ENCODE measurements at regions not wholly inside any gene's neighbourhood (a gene's known extent, or its start where the extent isn't known, plus 50 kb on each side); places are given as distances from the start of the nearest gene placed in this dataset.
"Not testable (repeated sequence)": the region's sequence is repeated elsewhere in the genome, so short reads cannot be mapped to it uniquely, and the experiment has no call there.

DNA sequence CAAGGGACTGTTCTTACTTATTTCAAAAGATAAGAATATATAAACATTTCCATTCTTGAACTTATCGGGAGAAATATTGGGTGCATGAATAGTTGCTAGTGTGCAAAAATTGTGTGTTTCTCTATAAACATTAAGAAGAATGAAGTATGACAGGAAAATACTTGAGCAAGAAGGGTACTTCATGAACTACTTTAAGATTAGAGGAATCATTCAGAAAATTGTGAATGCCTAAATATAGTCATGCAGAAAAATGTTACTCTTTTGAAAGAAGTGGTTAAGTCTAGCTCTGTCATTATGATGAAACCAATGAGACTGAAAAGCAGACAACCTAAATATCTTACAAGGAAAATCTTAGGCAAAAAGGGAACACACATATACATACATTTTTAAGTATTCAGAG, 207.8 kb upstream of the PCDH18 start:
- DNase-seq (ENCODE audit: low read depth in 2 of 2): no peak

GRCh38 chr4:137739391-137739790, 207.1 kb upstream of the PCDH18 start:
- no peak for DNase-seq (ENCODE audit: low read depth in 2 of 2)

DNA sequence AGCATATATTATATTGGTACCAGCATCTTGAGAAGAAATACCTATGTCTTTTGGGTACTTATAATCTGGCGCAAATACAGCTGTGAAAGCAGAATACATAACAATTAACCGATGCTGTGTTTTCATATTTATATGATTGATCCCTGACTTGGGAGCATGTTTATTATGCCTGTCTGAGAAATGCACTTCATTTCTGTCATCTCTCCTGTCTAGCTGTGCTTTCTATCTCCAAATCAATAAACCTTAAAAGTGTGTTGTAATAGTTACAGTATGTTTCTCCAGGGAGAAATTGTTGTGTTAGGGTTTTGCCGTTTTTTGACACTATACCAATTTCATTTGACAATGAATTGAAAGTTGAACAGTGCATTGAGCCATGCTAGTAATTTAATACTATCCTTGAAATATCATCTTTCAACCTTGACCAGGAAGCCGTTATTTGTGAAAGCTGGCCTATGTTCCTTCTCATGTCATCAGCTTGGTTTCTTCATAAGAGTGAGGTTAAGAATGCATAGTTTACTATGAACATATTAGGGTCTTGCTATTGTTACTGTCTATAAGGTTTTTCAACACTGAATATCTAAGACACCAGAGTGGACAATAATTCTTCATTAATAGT, 206.2 kb upstream of the PCDH18 start:
- no peak for DNase-seq (ENCODE audit: low read depth in 2 of 2)

GRCh38 chr4:137735561-137736104, 203.3 kb upstream of the PCDH18 start:
- DNase-seq (ENCODE audit: low read depth in 2 of 2): no peak

GRCh38 chr4:137733174-137734141, 201.2 kb upstream of the PCDH18 start:
- DNase-seq (ENCODE audit: low read depth in 2 of 2): not testable (repeated sequence)

DNA sequence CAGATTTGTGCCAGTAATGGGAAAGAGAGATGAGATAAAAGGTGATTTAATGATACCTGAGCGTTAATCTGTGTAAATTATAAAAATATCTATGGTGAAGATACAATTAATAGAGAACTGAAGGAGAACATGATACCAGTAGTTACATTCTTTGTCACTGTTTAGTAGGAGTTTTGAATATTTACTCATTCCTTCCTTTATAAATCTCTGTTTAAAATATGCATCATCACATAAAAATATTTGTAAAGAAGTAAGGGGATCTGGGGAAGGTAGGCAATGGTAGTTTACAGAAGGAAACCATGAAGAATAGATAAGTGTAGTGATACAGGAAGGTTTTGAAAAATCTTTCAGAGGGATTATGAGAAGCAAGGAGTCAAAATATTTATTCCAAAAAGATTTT, 190.6 kb upstream of the PCDH18 start:
- no peak for DNase-seq (ENCODE audit: low read depth in 2 of 2)

DNA sequence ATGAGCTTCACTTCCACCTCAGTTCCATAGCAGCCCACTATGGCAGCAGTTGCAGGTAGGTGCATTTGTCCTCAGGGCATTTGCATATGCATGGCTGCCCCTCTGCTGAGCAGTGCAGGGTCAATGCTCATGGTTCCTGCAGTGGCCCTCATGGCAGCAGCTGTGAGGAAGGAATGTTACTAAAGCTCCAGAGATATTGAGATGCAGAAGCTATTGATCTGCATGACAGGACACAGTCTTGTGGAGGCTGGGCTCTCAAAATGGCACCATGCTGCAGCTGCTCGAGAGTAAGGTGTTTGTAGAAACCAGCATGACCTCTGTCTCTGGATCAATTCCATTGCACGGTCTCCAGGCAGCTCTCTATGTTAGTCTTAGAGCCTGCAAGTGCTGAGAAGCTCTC, 179.2 kb upstream of the PCDH18 start:
- DNase-seq (ENCODE audit: low read depth in 2 of 2): no peak

DNA sequence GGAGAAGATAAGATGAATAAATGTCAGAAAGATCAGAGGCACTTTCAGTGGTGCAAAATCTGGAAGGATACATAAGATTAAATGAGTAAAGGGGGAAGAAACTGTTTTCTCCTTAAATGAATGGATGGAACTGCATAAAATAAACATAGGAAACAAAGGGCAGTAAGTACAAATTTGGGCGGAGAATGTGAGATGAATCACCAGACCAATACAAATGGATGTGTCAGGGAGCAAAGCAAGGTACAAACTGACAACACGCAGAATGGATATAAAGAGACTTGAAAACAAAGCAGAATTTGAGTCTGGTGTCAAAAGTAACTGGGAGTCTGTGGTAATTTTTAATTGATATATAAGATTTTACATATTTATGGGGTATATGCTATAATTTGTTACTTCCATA, 175.3 kb upstream of the PCDH18 start:
- no peak for DNase-seq (ENCODE audit: low read depth in 2 of 2)

DNA sequence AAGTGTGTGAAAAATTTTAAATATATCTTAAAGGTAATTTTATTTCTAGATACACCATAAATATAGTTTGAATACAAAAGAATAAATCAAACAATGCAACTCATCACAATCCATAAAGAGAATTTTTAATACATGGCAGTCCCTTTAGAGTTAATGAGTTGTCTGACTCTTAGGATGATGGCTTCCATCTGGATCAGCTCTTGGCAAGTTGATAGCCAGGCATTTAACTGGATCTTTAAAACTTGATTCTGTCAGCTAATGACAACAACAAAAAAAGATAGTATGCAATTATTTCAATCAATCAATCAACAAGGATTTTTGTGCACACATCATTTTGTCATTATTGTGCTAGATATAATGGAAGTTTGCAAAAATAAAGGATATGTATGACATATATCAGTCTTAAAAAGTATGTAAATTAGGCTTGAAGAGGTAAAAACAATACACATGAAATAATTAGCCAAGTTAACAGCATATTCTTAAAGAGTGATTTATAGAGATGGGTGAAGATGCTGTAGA, 174.9 kb upstream of the PCDH18 start:
- DNase-seq (ENCODE audit: low read depth in 2 of 2): no peak

DNA sequence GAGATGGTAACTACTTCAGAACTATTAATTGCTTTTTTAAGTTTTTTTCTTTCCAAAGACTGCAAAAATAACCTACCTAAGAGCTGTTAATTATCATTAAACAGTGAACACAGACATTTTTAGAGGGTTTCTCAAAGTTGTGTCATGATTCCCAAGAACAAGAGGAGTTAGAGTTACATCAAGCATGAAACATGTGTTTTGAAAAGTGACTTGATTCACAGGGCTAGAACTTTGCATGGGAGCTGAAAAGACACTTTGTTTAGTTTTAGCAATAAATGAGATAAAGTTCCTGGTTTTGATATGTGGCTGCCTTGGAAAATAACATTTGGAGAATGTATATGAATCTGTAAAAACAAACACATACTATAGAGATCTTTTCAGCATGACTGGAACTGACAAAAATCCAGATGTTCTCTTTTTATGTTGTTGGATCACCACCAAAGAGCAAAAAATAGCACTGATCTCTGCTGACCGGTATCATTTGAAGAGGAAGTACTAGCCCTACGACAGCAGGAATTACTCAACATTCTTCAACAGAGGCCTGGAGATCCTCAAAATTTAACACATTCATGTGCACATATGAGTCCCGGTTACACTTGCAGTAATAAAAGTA, 173.0 kb upstream of the PCDH18 start:
- DNase-seq (ENCODE audit: low read depth in 2 of 2): no peak

DNA sequence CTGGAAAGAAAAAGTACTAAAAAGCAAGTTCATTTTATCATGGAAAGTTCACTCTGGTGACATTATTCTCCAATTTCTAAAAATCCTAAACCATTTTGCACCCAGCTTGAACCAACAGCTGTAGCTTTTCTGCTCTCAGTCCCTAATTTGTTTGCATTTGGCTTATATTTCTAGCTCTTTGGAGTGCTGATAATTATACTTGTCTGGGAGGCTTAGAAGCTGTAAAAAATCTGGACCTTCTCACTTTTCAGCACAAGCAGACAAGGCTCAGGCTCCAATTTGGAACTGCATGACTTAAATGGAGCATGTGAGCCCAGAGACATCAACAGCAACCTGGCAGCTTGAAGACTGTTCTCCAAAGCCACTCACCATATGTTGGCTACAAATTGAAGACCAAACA, 170.9 kb upstream of the PCDH18 start:
- no peak for DNase-seq (ENCODE audit: low read depth in 2 of 2)

DNA sequence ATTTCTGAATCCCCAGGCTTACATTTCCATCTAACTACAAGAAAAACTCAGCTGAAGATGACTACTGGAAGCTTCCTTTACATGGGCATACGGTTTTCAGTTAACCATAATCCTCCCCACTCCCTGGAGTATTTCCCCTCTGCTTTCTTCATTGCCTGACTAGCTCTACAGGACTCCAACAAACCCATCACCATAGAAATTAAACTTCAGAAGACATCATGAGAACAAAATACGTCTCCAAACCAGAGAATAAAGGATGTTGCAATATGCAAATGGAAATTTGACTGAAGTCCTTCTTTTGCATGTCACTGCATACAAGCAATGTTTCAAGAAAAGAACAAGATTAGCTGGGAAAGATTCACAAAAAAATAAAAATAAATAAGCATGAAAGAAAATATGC, 170.2 kb upstream of the PCDH18 start:
- DNase-seq (ENCODE audit: low read depth in 2 of 2): no peak

DNA sequence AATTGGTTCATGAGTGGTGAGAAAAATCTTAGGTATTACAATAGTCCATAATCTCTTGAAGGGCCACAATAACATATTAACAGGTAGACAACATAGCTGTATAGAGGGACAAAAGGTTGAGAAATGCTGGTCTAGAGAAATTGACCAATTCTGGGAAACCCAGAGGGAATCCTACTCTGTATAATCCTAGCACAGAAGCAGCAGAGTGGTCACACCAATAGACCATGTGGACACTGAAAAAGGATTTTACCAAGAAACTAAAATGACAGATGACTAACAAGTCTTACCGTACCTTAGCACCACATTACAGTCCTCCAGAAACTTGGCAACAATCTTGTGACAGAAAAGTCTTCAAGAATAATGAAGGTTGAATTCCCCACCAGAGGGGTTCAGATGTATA, 169.1 kb upstream of the PCDH18 start:
- DNase-seq (ENCODE audit: low read depth in 2 of 2): no peak

GRCh38 chr4:137700751-137701150, 168.5 kb upstream of the PCDH18 start:
- DNase-seq (ENCODE audit: low read depth in 2 of 2): no peak

- DNase-seq (ENCODE audit: low read depth in 2 of 2): no peak
These were observed 167.8 kb upstream of the PCDH18 start for GRCh38 chr4:137700072-137700471.

DNA sequence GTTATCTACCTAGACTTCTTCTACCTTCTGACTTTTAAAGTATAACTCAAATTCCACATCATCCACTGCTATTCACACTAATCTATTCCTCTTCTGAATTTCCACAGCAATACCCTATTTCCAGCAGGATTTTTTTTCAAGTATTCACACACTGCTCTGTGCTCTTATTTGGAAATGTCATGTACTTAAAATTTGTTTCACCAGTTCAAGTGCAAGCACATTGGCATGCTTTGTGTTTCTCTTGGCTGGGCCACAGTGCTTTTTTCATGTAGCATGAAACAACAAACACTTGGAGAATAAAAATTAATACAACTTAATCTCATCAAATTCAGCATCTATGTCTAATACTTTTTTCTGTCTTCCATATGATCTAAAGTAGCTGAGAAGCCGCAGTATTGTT, 161.8 kb upstream of the PCDH18 start:
- no peak for DNase-seq (ENCODE audit: low read depth in 2 of 2)

DNA sequence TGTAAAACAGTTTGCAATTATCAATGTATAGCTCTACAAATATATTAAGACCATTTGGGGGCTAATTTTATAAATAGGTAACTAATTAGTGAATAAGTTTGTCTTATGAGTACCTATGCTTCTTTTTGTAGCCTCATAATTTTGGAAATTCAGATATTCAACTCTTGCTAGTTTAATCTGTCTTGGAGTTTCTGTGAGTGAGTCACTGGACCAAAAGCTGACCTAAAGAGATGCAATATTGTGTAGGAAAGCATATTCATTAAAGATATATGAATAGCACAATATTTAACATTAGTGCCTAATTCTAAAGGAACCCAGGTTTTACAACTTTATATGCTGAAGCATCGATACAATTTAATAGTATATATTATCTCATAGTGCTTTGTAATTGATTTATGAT, 161.3 kb upstream of the PCDH18 start:
- no peak for DNase-seq (ENCODE audit: low read depth in 2 of 2)

DNA sequence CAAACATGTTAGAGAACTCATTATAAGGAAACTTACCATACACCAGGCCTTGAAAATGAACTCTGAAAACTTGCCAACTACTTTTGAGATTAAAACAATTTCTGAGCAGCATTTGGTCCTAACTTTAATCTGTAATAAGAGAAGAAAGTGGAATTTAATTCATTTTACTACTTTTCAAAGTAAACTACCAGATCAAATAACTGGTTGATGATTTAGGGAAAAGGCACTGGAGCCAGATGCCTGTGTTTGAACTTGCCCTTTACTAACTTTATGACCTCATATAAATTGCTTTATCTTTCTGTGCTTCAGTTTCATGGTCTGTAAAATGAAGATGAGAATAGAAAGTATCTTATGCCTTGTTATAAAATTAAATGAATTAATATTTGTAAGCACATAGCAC, 159.9 kb upstream of the PCDH18 start:
- DNase-seq (ENCODE audit: low read depth in 2 of 2): no peak

DNA sequence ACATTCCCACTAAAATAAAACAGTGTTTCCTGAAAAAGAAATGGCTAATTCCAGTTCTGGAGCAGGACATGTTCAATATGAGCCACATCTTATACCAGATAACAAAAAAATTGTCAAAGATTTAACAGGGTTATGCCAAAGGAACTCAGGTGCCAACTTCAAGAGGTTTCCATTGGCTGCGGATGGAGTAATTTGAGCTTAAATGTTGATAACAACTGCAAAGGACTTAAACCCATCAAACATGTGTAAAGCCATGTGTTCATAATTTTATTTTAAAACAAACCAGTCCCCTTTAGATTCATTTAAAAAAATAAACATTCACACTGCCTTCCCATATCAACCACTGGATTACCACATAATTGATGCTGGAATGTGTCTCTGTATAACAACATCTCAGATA, 156.4 kb upstream of the PCDH18 start:
- DNase-seq (ENCODE audit: low read depth in 2 of 2): no peak

- no peak for DNase-seq (ENCODE audit: low read depth in 2 of 2)
These were observed 153.1 kb upstream of the PCDH18 start for GRCh38 chr4:137685357-137685756.

GRCh38 chr4:137681081-137681480, 148.8 kb upstream of the PCDH18 start:
- no peak for DNase-seq (ENCODE audit: low read depth in 2 of 2)

DNA sequence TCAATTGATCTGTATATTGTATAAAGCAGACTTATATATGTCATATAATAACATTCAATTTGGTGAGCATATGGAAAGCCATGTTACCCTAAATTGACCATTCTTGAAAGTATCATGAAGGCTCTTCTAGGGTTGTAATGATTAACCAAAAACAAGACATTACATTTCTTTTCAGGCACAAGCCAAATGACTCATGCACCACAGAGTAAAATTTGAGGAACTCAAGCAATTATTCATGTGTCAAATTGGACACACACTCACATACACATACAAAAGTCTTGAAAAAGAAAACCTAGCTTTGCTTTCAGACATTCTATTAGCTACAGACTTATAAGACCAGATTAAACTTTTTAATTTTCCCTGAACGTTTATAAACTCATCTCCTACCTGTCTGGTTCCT, 146.5 kb upstream of the PCDH18 start:
- no peak for DNase-seq (ENCODE audit: low read depth in 2 of 2)
